ENCODE measurements at regions not wholly inside any gene's neighbourhood (a gene's known extent, or its start where the extent isn't known, plus 50 kb on each side); places are given as distances from the start of the nearest gene placed in this dataset.
"Not testable (repeated sequence)": the region's sequence is repeated elsewhere in the genome, so short reads cannot be mapped to it uniquely, and the experiment has no call there.

DNA sequence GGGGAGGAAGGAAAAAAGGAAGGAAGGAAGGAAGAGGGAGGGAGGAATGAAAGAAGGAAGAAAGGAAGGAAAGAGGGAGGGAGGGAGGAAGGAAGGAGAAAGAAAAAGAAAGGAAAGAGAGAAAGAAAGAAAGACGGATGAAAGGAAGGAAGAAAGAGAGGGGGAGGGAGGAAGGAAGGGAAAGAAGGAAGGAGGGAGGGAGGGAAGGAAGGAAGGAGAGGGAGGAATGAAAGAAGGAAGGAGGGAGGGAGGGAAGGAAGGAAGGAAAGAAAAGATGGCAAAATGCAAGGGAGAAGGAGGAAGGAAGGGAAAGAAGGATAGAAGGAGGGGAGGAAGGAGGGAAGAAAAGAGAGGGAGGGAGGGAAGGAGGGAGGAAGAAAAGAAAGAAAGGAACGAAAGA, 257.3 kb upstream of the C16orf82 start:
- DNase-seq, result no peak

- no peak for DNase-seq
These were observed 250.5 kb upstream of the C16orf82 start for GRCh38 chr16:26816266-26816665.

GRCh38 chr16:26816885-26817571, 249.7 kb upstream of the C16orf82 start:
- DNase-seq, result no peak

DNA sequence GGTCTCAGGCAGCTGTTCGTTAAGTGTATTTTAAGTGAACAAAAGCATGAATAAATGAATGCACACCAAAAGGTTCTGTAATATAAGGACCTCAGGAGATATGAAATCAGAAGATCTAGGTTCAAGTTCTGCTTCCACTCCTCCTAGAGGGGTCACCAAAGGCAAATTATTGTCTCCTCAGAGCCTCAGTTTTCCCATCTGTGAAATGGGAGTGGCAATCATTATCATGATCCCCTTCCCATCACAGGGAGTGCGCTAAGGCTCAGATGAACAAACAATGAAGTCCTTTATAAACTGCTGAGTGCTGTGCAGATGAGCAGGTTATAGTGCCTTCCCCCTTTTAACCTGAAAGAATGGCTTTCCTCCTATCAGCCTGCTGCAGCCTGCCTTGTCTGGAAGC, 248.3 kb upstream of the C16orf82 start:
- DNase-seq, result no peak

- DNase-seq, result no peak
These were observed 242.3 kb upstream of the C16orf82 start for GRCh38 chr16:26824469-26824868.

GRCh38 chr16:26826500-26826899, 240.2 kb upstream of the C16orf82 start:
- no peak for DNase-seq

GRCh38 chr16:26827386-26827785, 239.3 kb upstream of the C16orf82 start:
- DNase-seq, result no peak

GRCh38 chr16:26830428-26831127, 236.1 kb upstream of the C16orf82 start:
- DNase-seq, result no peak

DNA sequence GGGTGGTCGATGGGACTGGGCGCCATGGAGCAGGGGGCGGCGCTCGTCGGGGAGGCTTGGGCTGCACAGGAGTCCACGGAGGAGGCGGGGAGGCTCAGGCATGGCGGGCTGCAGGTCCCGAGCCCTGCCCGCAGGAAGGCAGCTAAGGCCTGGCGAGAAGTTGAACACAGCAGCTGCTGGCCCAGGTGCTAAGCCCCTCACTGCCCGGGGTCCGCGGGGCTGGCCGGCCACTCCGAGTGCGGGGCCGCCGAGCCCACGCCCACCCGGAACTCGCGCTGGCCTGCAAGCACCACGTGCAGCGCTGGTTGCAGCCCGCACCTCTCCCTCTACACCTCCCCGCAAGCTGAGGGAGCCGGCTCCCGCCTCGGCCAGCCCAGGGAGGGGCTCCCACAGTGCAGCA, 230.6 kb upstream of the C16orf82 start:
- not testable (repeated sequence) for DNase-seq

DNA sequence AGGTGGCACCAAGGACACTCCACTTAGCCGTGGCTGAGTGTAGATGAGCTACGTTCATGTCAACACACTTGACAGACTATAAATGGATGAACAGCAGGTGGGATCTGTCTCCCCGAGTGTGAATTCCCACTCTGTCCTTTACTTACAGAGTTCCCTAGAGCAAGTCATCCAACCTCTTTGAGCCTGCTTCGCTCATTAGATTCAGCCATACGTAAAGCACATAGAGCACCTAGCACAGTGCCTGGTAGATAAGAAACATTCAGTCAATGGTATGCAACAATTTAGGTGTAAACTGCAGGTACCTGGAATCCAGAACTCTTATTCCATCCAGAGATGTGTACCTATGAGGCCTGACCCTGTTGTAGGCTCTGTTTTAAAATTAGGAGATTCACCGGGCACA, 227.8 kb upstream of the C16orf82 start:
- no peak for DNase-seq

GRCh38 chr16:26840691-26841090, 226.0 kb upstream of the C16orf82 start:
- no peak for DNase-seq

GRCh38 chr16:26856271-26856670, 210.5 kb upstream of the C16orf82 start:
- DNase-seq, result no peak

- DNase-seq, result no peak
These were observed 209.9 kb upstream of the C16orf82 start for GRCh38 chr16:26856791-26857190.

DNA sequence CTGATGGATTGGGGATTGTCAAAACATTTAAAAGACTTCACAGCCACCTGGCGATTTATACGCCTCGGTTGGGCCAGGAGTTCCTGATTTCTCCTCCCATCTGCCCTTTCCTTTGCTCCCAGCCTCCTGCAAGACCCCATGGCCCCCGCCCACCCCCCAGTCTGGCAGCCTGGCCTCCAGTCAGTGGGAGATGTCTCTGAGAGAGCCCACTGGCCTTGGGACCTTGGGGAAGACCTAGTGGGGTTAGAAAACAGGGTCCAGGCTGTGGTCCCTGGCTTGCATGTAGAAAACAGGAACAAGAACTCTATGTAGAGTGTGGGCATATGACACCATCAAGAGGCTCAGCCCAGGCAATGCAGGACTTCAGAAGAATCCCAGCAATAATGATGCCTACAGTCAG, 209.4 kb upstream of the C16orf82 start:
- no peak for DNase-seq

DNA sequence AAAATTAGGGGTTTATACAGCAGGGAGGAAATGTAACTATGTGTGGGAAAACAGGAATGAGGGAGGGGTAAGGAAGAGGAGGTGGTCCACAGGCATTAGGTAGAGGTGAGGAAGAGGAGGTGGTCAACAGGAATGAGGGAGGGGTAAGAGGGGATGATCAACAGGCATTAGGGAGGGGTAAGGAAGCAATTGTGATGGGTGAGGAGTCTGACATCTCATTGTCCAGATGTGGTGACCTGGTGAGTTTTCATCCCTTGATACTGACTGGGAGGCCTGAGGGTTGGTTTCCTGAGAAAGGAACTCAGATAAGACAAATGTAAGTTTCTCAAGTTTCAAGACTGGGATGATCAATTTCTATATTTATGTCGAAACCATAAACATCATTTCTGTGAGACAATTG, 206.2 kb upstream of the C16orf82 start:
- DNase-seq, result no peak

DNA sequence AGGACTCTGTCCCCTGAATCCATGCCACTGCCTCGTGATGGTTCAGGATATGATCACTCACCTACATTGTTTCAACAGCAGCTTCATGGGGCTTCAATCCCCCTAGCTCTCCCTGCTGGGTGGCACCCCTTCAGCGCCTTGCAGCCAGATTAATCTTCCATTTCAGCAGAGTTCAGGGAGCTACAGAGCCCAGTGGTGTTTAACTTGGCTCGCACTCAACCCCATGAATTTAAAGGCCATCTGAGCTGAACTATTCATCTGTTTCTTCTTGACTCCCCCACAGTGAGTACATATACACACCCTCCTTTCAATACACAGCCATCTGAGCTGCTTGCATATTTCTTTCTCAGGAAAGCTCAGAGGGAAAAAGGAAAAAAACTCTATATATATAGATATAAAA, 202.8 kb upstream of the C16orf82 start:
- DNase-seq, result no peak

DNA sequence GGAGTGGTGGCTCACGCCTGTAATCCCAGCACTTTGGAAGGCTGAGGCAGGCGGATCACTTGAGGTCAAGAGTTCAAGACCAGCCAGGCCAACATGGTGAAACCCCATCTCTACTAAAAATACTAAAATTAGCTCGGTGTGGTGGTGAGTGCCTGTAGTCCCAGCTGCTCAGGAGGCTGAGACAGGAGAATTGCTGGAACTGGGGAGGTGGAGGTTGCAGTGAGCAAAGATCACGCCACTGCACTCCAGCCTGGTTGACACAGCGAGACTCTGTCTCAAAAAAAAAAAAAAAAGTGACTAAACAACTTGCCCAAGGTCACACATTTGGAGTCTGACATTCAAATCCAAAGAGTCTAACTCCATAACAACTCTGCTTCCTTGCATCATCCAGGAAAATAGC, 192.4 kb upstream of the C16orf82 start:
- not testable (repeated sequence) for DNase-seq

DNA sequence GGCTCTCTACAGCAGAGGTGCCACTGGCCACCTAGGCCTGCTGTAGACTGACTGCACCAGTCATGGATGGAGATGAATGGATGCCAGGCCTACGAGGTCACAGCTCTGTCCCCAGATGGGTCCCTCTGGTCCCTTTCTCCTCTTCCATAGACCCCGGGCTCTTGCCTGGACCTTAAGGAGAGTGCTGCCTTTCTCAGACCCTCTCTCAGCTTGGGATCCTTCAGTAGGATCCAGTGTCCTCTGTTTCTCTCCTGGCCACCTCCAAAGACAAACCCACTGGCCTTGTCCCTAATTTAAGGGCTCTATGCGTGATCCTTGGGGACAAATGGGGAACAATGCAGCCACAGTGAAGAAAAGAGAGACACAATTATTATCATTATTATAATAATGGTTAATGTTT, 189.3 kb upstream of the C16orf82 start:
- DNase-seq, result no peak

GRCh38 chr16:26885674-26886073, 181.1 kb upstream of the C16orf82 start:
- no peak for DNase-seq

GRCh38 chr16:26889740-26890139, 177.0 kb upstream of the C16orf82 start:
- DNase-seq, result no peak

DNA sequence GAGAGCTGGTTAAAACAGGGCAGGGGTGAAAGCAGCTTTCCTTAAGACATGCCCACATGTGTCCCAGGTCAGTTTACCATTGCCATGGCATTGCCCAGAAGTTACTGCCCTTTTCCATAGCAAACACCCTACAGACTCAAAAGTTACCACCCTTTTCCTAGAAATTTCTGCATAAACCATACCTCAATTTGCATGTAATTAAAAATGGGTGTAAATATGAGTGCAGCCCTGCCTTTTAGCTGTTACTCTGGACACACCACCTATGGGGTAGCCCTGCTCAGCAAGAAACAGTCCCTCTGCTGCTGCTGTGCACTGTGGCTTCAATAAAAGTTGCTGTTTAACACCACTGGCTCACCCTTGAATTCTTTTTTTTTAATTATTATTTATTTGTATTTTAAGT, 168.5 kb upstream of the C16orf82 start:
- no peak for DNase-seq

- DNase-seq, result no peak
These were observed 165.4 kb upstream of the C16orf82 start for GRCh38 chr16:26901196-26901861.

- DNase-seq, result no peak
These were observed 164.7 kb upstream of the C16orf82 start for GRCh38 chr16:26901983-26902382.

DNA sequence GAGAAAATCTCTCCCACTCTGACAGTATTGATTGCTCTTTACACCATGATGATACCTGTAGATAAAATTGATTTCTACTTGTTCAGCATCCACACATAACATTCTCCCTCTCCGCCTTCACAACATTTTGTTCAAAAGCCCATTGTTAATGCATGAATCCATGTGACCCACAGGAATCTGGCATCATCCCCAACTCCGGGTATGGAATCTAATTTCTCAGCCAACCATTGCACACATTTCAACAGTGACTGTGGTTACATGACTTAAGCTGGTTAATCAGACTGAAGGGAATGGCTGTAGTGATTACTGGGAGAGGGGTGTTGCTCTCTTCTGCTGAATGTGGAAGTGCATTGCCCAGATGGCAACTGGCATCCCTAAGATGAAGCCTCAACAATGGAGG, 161.4 kb upstream of the C16orf82 start:
- no peak for DNase-seq
